GM23338 (cell line): ENCODE measurements at regions not wholly inside any gene's neighbourhood (a gene's known extent, or its start where the extent isn't known, plus 50 kb on each side); places are given as distances from the start of the nearest gene placed in this dataset.

Experiments used
- ATAC-seq: fragments of 200-7000 bp; cut with Tn5 transposase; 3 replicates; pipeline ENCODE4 v1.9.1; 2020
- DNase-seq: peaks from one replicate; pipeline ENCODE4 v3.0.0-alpha.2; 2015; ENCODE audit warnings: low spot score
- H2AFZ ChIP-seq: fragments of 200-600 bp; sonication (generic); 2 replicates; pipeline ENCODE4 v1.8.0; 2016; ENCODE audit warnings: antibody characterized with exemption, mild to moderate bottlenecking, moderate library complexity
- H3F3A ChIP-seq: fragments of 200-600 bp; sonication (generic); replicated peaks from 2 replicates; pipeline ENCODE4 v1.8.0; 2017; ENCODE audit warnings: antibody characterized with exemption, mixed run types, low read depth
- H3K27ac ChIP-seq: fragments of 200-600 bp; sonication (generic); 2 replicates; pipeline ENCODE4 v1.6.1; 2016; ENCODE audit warnings: low read depth
- H3K27me3 ChIP-seq: fragments of 200-600 bp; sonication (generic); 2 replicates; pipeline ENCODE4 v1.8.0; 2016; ENCODE audit warnings: mild to moderate bottlenecking, mixed run types, moderate library complexity; ENCODE audit not compliant: insufficient read depth
- H3K36me3 ChIP-seq: fragments of 200-600 bp; sonication (generic); 2 replicates; pipeline ENCODE4 v1.8.0; 2016; ENCODE audit warnings: mild to moderate bottlenecking; ENCODE audit not compliant: insufficient read depth
- H3K4me1 ChIP-seq: fragments of 200-600 bp; sonication (generic); 2 replicates; pipeline ENCODE4 v1.8.0; 2016; ENCODE audit warnings: mild to moderate bottlenecking, moderate library complexity; ENCODE audit not compliant: insufficient read depth
- H3K4me2 ChIP-seq: fragments of 200-600 bp; sonication (generic); 2 replicates; pipeline ENCODE4 v1.7.1; 2017; ENCODE audit warnings: mixed run types
- H3K4me3 ChIP-seq: fragments of 200-600 bp; sonication (generic); 2 replicates; pipeline ENCODE4 v1.6.1; 2016; ENCODE audit warnings: mixed run types
- H3K79me2 ChIP-seq: fragments of 200-600 bp; sonication (generic); replicated peaks from 2 replicates; pipeline ENCODE4 v1.8.0; 2017; ENCODE audit warnings: mild to moderate bottlenecking; ENCODE audit not compliant: insufficient read depth
- H3K9me2 ChIP-seq: fragments of 200-600 bp; sonication (generic); 2 replicates; pipeline ENCODE4 v1.8.0; 2017; ENCODE audit not compliant: insufficient read depth
- H4K20me1 ChIP-seq: fragments of 200-600 bp; sonication (generic); replicated peaks from 2 replicates; pipeline ENCODE4 v1.8.0; 2017; ENCODE audit warnings: mild to moderate bottlenecking; ENCODE audit not compliant: insufficient read depth
- H3K27ac Mint-ChIP-seq: 2 replicates; pipeline ENCODE4 v1.8.0; 2020; ENCODE audit warnings: inconsistent platforms, mild to moderate bottlenecking, moderate library complexity, mixed read lengths
- H3K27me3 Mint-ChIP-seq: 3 replicates; pipeline ENCODE4 v1.8.0; 2022; ENCODE audit warnings: low read depth, mild to moderate bottlenecking, moderate library complexity, mixed read lengths, inconsistent platforms; ENCODE audit not compliant: insufficient read depth, poor library complexity
- H3K36me3 Mint-ChIP-seq: 3 replicates; pipeline ENCODE4 v1.8.0; 2021; ENCODE audit warnings: low read depth, mild to moderate bottlenecking, inconsistent platforms, moderate library complexity, mixed read lengths
- H3K4me1 Mint-ChIP-seq: 3 replicates; pipeline ENCODE4 v1.8.0; 2020; ENCODE audit warnings: mild to moderate bottlenecking, inconsistent platforms, mixed read lengths
- H3K4me3 Mint-ChIP-seq: 3 replicates; pipeline ENCODE4 v1.8.0; 2021; ENCODE audit warnings: moderate library complexity, mild to moderate bottlenecking, inconsistent platforms, mixed read lengths
- H3K9me3 Mint-ChIP-seq: 3 replicates; pipeline ENCODE4 v1.8.0; 2020; ENCODE audit warnings: moderate library complexity, mild to moderate bottlenecking, inconsistent platforms, mixed read lengths
- CREB1 ChIP-seq: fragments of 250-450 bp; sonication (Bioruptor Pico); IDR thresholded peaks from 2 replicates; pipeline ENCODE4 v1.5.0; 2020; ENCODE audit warnings: low read depth, mild to moderate bottlenecking, moderate library complexity
- EZH2 ChIP-seq: fragments of 200-600 bp; sonication (generic); IDR thresholded peaks from one replicate; pipeline ENCODE4 v1.8.0; 2017; ENCODE audit warnings: antibody characterized with exemption, mild to moderate bottlenecking, low read depth; ENCODE audit not compliant: unreplicated experiment
- EZH2phosphoT487 ChIP-seq: fragments of 200-600 bp; sonication (generic); IDR thresholded peaks from one replicate; pipeline ENCODE4 v1.8.1; 2018; ENCODE audit warnings: antibody characterized with exemption; ENCODE audit not compliant: unreplicated experiment
- JUNB ChIP-seq: IDR thresholded peaks from one replicate; pipeline ENCODE4 v1.6.1; 2016; ENCODE audit warnings: antibody characterized with exemption; ENCODE audit not compliant: unreplicated experiment
- NANOG ChIP-seq: IDR thresholded peaks from 2 replicates; pipeline ENCODE4 v1.6.1; 2016; ENCODE audit warnings: antibody characterized with exemption, borderline replicate concordance
- POLR2AphosphoS5 ChIP-seq: IDR thresholded peaks from 2 replicates; pipeline ENCODE4 v1.6.1; 2016; ENCODE audit warnings: antibody characterized with exemption, low read depth
- STAT1 ChIP-seq: IDR thresholded peaks from one replicate; pipeline ENCODE4 v1.6.1; 2016; ENCODE audit warnings: antibody characterized with exemption; ENCODE audit not compliant: unreplicated experiment
- ZNF114 ChIP-seq: fragments of 250-450 bp; sonication (Bioruptor Pico); IDR thresholded peaks from 2 replicates; pipeline ENCODE4 v1.5.0; 2020; ENCODE audit warnings: mild to moderate bottlenecking, moderate library complexity
- ZNF331 ChIP-seq: fragments of 250-450 bp; sonication (Bioruptor Pico); IDR thresholded peaks from 2 replicates; pipeline ENCODE4 v1.5.0; 2020; ENCODE audit warnings: low read depth, mild to moderate bottlenecking, moderate library complexity
- TF ChIP-seq, protein P1 (sequence below): IDR thresholded peaks from 2 replicates; pipeline ENCODE4 v1.6.1; 2016; ENCODE audit warnings: antibody characterized with exemption
- TF ChIP-seq, protein P2 (sequence below): IDR thresholded peaks from one replicate; pipeline ENCODE4 v1.6.1; 2018; ENCODE audit warnings: antibody characterized with exemption; ENCODE audit not compliant: unreplicated experiment
- TF ChIP-seq, protein P3 (sequence below), 2 experiments: fragments of 200-600 bp in 1 of 2; sonication (generic) in 1 of 2; conservative IDR thresholded peaks; 2 replicates each; pipeline versions ENCODE4 v1.5.1 to v1.6.1; 2016 to 2017; ENCODE audit warnings: antibody characterized with exemption in 2 of 2, low read depth in 2 of 2, mild to moderate bottlenecking in 2 of 2, moderate library complexity in 1 of 2
- TF ChIP-seq, protein P4 (sequence below): fragments of 250-450 bp; sonication (Bioruptor Pico); IDR thresholded peaks from 2 replicates; pipeline ENCODE4 v1.5.0; 2020; ENCODE audit warnings: mild to moderate bottlenecking, moderate library complexity

DNA sequence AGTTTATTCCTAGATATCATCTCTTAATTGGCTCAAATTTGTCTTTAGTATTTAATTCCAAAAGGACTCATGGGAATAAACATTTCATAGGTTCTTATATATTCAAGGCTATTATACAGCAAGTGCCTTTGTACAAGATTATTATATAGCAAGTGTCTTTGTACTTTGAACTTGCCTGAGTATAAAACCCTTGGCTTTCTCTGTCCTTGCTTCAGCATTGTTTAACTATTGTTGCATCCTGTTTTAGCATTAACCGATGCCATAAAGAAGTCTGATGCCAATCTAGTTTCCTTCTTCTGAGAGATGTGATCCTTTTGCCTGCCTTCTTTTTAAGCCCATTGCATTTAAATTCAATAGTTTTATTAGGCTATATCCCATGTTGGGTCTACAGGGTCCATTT, 270.0 kb downstream of the NEBL start:
- Mint-ChIP-seq H3K4me1 (no peaks in the 10 kb centered on the region), H3K27me3 (no peaks in the 10 kb centered on the region), H3K36me3 (no peaks in the 10 kb centered on the region), H3K9me3 (no peaks in the 10 kb centered on the region), H3K27ac (no peak overlapping the region), H3K4me3 (no peak overlapping the region)
- Histone ChIP-seq H3K27me3 (no peaks in the 10 kb centered on the region), H3K27ac (no peak overlapping the region), H3K4me2 (no peak overlapping the region), H3F3A (no peaks in the 10 kb centered on the region), H3K4me1 (0 out of 2 replicates have a peak, but pooled peaks cover 14% of the 10 kb centered on the region), H3K79me2 (no peaks in the 10 kb centered on the region), H3K9me2 (no peaks in the 10 kb centered on the region; the same call in 1 of the 2 replicates), H3K36me3 (no peaks in the 10 kb centered on the region), H2AFZ (no peak overlapping the region), H3K4me3 (no peak overlapping the region), H4K20me1 (no peaks in the 10 kb centered on the region)
- ATAC-seq (no peak), DNase-seq (no peak)
- TF ChIP-seq POLR2AphosphoS5 (no peak), EZH2phosphoT487 (no peak), STAT1 (no peak), NANOG (no peak), ZNF331 (CRISPR knock-in tag) (no peak), EZH2 (no peak), ZNF114 (CRISPR knock-in tag) (no peak), CREB1 (CRISPR knock-in tag) (no peak), JUNB (no peak)
- TF ChIP-seq, protein P1, sequence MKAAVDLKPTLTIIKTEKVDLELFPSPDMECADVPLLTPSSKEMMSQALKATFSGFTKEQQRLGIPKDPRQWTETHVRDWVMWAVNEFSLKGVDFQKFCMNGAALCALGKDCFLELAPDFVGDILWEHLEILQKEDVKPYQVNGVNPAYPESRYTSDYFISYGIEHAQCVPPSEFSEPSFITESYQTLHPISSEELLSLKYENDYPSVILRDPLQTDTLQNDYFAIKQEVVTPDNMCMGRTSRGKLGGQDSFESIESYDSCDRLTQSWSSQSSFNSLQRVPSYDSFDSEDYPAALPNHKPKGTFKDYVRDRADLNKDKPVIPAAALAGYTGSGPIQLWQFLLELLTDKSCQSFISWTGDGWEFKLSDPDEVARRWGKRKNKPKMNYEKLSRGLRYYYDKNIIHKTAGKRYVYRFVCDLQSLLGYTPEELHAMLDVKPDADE: no peak
- TF ChIP-seq, protein P2, sequence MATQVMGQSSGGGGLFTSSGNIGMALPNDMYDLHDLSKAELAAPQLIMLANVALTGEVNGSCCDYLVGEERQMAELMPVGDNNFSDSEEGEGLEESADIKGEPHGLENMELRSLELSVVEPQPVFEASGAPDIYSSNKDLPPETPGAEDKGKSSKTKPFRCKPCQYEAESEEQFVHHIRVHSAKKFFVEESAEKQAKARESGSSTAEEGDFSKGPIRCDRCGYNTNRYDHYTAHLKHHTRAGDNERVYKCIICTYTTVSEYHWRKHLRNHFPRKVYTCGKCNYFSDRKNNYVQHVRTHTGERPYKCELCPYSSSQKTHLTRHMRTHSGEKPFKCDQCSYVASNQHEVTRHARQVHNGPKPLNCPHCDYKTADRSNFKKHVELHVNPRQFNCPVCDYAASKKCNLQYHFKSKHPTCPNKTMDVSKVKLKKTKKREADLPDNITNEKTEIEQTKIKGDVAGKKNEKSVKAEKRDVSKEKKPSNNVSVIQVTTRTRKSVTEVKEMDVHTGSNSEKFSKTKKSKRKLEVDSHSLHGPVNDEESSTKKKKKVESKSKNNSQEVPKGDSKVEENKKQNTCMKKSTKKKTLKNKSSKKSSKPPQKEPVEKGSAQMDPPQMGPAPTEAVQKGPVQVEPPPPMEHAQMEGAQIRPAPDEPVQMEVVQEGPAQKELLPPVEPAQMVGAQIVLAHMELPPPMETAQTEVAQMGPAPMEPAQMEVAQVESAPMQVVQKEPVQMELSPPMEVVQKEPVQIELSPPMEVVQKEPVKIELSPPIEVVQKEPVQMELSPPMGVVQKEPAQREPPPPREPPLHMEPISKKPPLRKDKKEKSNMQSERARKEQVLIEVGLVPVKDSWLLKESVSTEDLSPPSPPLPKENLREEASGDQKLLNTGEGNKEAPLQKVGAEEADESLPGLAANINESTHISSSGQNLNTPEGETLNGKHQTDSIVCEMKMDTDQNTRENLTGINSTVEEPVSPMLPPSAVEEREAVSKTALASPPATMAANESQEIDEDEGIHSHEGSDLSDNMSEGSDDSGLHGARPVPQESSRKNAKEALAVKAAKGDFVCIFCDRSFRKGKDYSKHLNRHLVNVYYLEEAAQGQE: no peak
- TF ChIP-seq, protein P3, sequence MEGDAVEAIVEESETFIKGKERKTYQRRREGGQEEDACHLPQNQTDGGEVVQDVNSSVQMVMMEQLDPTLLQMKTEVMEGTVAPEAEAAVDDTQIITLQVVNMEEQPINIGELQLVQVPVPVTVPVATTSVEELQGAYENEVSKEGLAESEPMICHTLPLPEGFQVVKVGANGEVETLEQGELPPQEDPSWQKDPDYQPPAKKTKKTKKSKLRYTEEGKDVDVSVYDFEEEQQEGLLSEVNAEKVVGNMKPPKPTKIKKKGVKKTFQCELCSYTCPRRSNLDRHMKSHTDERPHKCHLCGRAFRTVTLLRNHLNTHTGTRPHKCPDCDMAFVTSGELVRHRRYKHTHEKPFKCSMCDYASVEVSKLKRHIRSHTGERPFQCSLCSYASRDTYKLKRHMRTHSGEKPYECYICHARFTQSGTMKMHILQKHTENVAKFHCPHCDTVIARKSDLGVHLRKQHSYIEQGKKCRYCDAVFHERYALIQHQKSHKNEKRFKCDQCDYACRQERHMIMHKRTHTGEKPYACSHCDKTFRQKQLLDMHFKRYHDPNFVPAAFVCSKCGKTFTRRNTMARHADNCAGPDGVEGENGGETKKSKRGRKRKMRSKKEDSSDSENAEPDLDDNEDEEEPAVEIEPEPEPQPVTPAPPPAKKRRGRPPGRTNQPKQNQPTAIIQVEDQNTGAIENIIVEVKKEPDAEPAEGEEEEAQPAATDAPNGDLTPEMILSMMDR (conservative IDR thresholded peaks at IDR 0.05; ENCODE audit: low read depth in 2 of 2): no peak
- TF ChIP-seq, protein P4, sequence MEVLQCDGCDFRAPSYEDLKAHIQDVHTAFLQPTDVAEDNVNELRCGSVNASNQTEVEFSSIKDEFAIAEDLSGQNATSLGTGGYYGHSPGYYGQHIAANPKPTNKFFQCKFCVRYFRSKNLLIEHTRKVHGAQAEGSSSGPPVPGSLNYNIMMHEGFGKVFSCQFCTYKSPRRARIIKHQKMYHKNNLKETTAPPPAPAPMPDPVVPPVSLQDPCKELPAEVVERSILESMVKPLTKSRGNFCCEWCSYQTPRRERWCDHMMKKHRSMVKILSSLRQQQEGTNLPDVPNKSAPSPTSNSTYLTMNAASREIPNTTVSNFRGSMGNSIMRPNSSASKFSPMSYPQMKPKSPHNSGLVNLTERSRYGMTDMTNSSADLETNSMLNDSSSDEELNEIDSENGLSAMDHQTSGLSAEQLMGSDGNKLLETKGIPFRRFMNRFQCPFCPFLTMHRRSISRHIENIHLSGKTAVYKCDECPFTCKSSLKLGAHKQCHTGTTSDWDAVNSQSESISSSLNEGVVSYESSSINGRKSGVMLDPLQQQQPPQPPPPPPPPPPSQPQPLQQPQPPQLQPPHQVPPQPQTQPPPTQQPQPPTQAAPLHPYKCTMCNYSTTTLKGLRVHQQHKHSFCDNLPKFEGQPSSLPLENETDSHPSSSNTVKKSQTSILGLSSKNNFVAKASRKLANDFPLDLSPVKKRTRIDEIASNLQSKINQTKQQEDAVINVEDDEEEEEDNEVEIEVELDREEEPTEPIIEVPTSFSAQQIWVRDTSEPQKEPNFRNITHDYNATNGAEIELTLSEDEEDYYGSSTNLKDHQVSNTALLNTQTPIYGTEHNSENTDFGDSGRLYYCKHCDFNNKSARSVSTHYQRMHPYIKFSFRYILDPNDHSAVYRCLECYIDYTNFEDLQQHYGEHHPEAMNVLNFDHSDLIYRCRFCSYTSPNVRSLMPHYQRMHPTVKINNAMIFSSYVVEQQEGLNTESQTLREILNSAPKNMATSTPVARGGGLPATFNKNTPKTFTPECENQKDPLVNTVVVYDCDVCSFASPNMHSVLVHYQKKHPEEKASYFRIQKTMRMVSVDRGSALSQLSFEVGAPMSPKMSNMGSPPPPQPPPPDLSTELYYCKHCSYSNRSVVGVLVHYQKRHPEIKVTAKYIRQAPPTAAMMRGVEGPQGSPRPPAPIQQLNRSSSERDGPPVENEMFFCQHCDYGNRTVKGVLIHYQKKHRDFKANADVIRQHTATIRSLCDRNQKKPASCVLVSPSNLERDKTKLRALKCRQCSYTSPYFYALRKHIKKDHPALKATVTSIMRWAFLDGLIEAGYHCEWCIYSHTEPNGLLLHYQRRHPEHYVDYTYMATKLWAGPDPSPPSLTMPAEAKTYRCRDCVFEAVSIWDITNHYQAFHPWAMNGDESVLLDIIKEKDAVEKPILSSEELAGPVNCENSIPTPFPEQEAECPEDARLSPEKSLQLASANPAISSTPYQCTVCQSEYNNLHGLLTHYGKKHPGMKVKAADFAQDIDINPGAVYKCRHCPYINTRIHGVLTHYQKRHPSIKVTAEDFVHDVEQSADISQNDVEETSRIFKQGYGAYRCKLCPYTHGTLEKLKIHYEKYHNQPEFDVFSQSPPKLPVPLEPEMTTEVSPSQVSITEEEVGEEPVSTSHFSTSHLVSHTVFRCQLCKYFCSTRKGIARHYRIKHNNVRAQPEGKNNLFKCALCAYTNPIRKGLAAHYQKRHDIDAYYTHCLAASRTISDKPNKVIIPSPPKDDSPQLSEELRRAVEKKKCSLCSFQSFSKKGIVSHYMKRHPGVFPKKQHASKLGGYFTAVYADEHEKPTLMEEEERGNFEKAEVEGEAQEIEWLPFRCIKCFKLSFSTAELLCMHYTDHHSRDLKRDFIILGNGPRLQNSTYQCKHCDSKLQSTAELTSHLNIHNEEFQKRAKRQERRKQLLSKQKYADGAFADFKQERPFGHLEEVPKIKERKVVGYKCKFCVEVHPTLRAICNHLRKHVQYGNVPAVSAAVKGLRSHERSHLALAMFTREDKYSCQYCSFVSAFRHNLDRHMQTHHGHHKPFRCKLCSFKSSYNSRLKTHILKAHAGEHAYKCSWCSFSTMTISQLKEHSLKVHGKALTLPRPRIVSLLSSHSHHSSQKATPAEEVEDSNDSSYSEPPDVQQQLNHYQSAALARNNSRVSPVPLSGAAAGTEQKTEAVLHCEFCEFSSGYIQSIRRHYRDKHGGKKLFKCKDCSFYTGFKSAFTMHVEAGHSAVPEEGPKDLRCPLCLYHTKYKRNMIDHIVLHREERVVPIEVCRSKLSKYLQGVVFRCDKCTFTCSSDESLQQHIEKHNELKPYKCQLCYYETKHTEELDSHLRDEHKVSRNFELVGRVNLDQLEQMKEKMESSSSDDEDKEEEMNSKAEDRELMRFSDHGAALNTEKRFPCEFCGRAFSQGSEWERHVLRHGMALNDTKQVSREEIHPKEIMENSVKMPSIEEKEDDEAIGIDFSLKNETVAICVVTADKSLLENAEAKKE (CRISPR knock-in tag): no peak
